GM21786 (cell line): ENCODE measurements at regions not wholly inside any gene's neighbourhood (a gene's known extent, or its start where the extent isn't known, plus 50 kb on each side); places are given as distances from the start of the nearest gene placed in this dataset.

Experiments used
- ATAC-seq: cut with Tn5 transposase; IDR thresholded peaks from one replicate; pipeline ENCODE4 v1.9.1; 2021; ENCODE audit not compliant: unreplicated experiment

GRCh38 chr13:104782741-104783140 is 1716.5 kb upstream of the SLC10A2 start:
- ATAC-seq, result no peak

- ATAC-seq, result no peak
Measured at GRCh38 chr13:104779311-104779993, 1713.2 kb upstream of the SLC10A2 start.

- peak; percentile 59 for ATAC-seq
Measured at GRCh38 chr13:104773775-104774174, 1707.6 kb upstream of the SLC10A2 start.

GRCh38 chr13:104769545-104769944 is 1703.3 kb upstream of the SLC10A2 start:
- no peak for ATAC-seq

GRCh38 chr13:104766319-104766718 is 1700.1 kb upstream of the SLC10A2 start:
- ATAC-seq, result no peak

GRCh38 chr13:104764600-104764999 is 1698.4 kb upstream of the SLC10A2 start:
- ATAC-seq, result no peak

GRCh38 chr13:104759069-104759468 is 1692.9 kb upstream of the SLC10A2 start:
- no peak for ATAC-seq

- ATAC-seq, result no peak
Measured at GRCh38 chr13:104757712-104758111, 1691.5 kb upstream of the SLC10A2 start.

- ATAC-seq, result no peak
Measured at GRCh38 chr13:104750377-104750776, 1684.2 kb upstream of the SLC10A2 start.

GRCh38 chr13:104740641-104741222 is 1674.5 kb upstream of the SLC10A2 start:
- ATAC-seq, result no peak

GRCh38 chr13:104737713-104738112 is 1671.5 kb upstream of the SLC10A2 start:
- no peak for ATAC-seq

GRCh38 chr13:104733427-104733826 is 1667.2 kb upstream of the SLC10A2 start:
- no peak for ATAC-seq

- no peak for ATAC-seq
Measured at GRCh38 chr13:104715111-104715510, 1648.9 kb upstream of the SLC10A2 start.

- ATAC-seq, result no peak
Measured at GRCh38 chr13:104705031-104705750, 1639.0 kb upstream of the SLC10A2 start.

- no peak for ATAC-seq
Measured at GRCh38 chr13:104701591-104701990, 1635.4 kb upstream of the SLC10A2 start.

GRCh38 chr13:104694397-104694796 is 1628.2 kb upstream of the SLC10A2 start:
- ATAC-seq, result no peak

- no peak for ATAC-seq
Measured at GRCh38 chr13:104693126-104693525, 1626.9 kb upstream of the SLC10A2 start.

GRCh38 chr13:104691767-104692467 is 1625.7 kb upstream of the SLC10A2 start:
- no peak for ATAC-seq

- no peak for ATAC-seq
Measured at GRCh38 chr13:104686484-104686883, 1620.3 kb upstream of the SLC10A2 start.

GRCh38 chr13:104683789-104684188 is 1617.6 kb upstream of the SLC10A2 start:
- ATAC-seq, result no peak

GRCh38 chr13:104678161-104678560 is 1611.9 kb upstream of the SLC10A2 start:
- no peak for ATAC-seq

- no peak for ATAC-seq
Measured at GRCh38 chr13:104671901-104672300, 1605.7 kb upstream of the SLC10A2 start.
